GM19043 (cell line): ENCODE measurements at regions not wholly inside any gene's neighbourhood (a gene's known extent, or its start where the extent isn't known, plus 50 kb on each side); places are given as distances from the start of the nearest gene placed in this dataset.

Source experiments
- ATAC-seq: cut with Tn5 transposase; IDR thresholded peaks from one replicate; pipeline ENCODE4 v1.9.1; 2021; ENCODE audit warnings: low read depth; ENCODE audit not compliant: unreplicated experiment

- ATAC-seq: no peak
Observed at GRCh38 chr5:135127439-135128240, 93.6 kb upstream of the PITX1 start.

- ATAC-seq: no peak
Observed at GRCh38 chr5:135126688-135127438, 92.8 kb upstream of the PITX1 start.

GRCh38 chr5:135124724-135125123, 90.7 kb upstream of the PITX1 start:
- ATAC-seq: no peak

GRCh38 chr5:135124128-135124527, 90.1 kb upstream of the PITX1 start:
- no peak for ATAC-seq

GRCh38 chr5:135122797-135123196, 88.8 kb upstream of the PITX1 start:
- ATAC-seq: no peak

GRCh38 chr5:135120951-135121350, 86.9 kb upstream of the PITX1 start:
- ATAC-seq: no peak

- ATAC-seq: no peak
Observed at GRCh38 chr5:135119481-135119880, 85.5 kb upstream of the PITX1 start.

- ATAC-seq: no peak
Observed at GRCh38 chr5:135117590-135117989, 83.6 kb upstream of the PITX1 start.

- no peak for ATAC-seq
Observed at GRCh38 chr5:135116160-135116561, 82.1 kb upstream of the PITX1 start.

- no peak for ATAC-seq
Observed at GRCh38 chr5:135115591-135115990, 81.6 kb upstream of the PITX1 start.

- ATAC-seq: no peak
Observed at GRCh38 chr5:135114759-135115158, 80.7 kb upstream of the PITX1 start.

- ATAC-seq: no peak
Observed at GRCh38 chr5:135112008-135112725, 78.1 kb upstream of the PITX1 start.

GRCh38 chr5:135110785-135111596, 77.0 kb upstream of the PITX1 start:
- no peak for ATAC-seq

- no peak for ATAC-seq
Observed at GRCh38 chr5:135108992-135109391, 75.0 kb upstream of the PITX1 start.

- no peak for ATAC-seq
Observed at GRCh38 chr5:135108569-135108968, 74.5 kb upstream of the PITX1 start.

- no peak for ATAC-seq
Observed at GRCh38 chr5:135107986-135108385, 74.0 kb upstream of the PITX1 start.

- ATAC-seq: no peak
Observed at GRCh38 chr5:135106610-135107471, 72.8 kb upstream of the PITX1 start.

- ATAC-seq: no peak
Observed at GRCh38 chr5:135106136-135106535, 72.1 kb upstream of the PITX1 start.

- no peak for ATAC-seq
Observed at GRCh38 chr5:135105105-135105484, 71.1 kb upstream of the PITX1 start.

GRCh38 chr5:135103575-135103853, 69.5 kb upstream of the PITX1 start:
- ATAC-seq: no peak
